ENCODE measurements at regions not wholly inside any gene's neighbourhood (a gene's known extent, or its start where the extent isn't known, plus 50 kb on each side); places are given as distances from the start of the nearest gene placed in this dataset.

DNA sequence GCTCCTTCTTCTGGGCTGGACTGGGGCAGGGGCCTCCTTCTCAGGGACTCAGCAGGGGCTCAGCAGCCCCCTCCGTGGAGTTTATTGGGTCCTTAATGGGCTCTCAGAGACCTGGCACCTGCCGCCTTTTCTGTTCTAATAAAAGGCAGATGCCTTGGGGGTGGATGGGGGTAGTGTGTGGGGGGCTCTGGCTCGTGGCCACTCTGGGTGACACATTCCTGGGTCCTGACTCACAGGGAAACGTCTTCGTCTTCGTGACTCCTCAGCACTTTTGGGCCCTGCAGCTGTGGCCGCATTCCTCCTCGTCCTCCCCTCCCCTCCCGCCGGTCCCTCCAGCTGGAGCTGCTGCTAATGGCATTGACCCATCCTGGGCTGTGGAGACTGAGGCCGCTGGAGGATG is 107.8 kb upstream of the WNT4 start:
- no peak overlapping the region for H3K27ac ChIP-seq
- TF ChIP-seq, protein P1, sequence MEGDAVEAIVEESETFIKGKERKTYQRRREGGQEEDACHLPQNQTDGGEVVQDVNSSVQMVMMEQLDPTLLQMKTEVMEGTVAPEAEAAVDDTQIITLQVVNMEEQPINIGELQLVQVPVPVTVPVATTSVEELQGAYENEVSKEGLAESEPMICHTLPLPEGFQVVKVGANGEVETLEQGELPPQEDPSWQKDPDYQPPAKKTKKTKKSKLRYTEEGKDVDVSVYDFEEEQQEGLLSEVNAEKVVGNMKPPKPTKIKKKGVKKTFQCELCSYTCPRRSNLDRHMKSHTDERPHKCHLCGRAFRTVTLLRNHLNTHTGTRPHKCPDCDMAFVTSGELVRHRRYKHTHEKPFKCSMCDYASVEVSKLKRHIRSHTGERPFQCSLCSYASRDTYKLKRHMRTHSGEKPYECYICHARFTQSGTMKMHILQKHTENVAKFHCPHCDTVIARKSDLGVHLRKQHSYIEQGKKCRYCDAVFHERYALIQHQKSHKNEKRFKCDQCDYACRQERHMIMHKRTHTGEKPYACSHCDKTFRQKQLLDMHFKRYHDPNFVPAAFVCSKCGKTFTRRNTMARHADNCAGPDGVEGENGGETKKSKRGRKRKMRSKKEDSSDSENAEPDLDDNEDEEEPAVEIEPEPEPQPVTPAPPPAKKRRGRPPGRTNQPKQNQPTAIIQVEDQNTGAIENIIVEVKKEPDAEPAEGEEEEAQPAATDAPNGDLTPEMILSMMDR (IDR thresholded peaks at IDR 0.05): no peak
- no peak for TF ChIP-seq ZFX (IDR thresholded peaks at IDR 0.05; ENCODE audit: borderline replicate concordance)

DNA sequence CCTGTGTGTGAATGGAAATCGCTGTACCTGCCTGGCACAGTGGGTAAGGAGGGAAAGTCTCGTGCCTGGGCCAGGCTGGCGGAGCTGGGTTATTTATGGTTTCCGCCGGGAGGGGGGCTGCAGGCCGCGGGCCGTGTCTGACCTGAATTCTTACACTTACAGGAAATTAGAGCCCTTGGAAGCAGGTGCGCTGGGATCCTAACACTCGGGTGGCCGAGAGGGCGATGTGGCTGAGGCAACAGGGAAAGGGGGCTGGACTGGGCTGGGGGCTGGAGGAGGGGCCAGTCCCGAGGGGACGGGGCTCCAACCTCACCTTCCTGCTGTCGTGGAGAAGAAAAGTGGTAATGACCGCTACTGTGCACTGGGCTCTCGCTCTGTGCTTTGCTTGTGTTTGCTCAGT is 109.4 kb upstream of the WNT4 start:
- TF ChIP-seq, protein P1 (IDR thresholded peaks at IDR 0.05): no peak
- no peak for TF ChIP-seq ZFX (IDR thresholded peaks at IDR 0.05; ENCODE audit: borderline replicate concordance)
- H3K27ac ChIP-seq: no peak overlapping the region

DNA sequence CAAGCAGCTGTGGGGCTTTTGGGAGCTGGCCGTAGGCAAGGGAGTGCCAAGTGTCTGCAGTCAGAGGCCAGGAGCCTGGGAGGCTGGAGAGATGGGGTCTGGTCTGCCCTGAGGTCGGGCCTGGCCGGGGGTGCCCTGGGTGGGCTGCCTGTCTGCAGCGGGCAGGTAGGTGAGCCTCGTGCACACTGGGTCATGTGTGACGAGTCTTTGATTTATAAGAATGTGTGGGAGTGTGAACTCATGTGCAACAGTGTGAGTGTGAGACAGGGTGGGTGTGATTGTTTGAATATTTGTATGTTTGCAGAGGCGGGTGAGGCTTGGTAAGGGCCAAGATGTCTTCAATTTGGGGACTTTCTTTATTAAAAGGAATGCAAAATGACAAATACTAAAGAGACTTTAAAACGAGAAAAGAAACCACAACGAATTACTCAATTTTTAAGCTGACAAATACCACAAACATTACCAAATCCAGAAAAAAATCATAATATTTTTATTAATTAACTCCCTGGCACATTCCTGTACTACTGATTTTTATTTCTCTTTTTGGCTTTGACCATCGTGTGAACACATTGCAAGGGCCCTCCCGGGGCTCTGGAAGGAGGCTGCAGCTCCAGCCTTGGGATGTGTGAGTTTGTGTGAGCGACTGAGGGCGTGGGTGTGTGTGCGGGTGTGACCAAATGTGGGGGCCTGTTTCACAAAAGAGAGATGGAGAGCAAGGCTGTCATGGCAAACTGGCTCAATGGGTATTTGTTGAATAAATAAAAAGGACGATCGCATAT is 110.3 kb upstream of the WNT4 start:
- TF ChIP-seq ZFX (IDR thresholded peaks at IDR 0.05; ENCODE audit: borderline replicate concordance): no peak
- TF ChIP-seq, protein P1 (IDR thresholded peaks at IDR 0.05): no peak
- no peak overlapping the region for H3K27ac ChIP-seq

DNA sequence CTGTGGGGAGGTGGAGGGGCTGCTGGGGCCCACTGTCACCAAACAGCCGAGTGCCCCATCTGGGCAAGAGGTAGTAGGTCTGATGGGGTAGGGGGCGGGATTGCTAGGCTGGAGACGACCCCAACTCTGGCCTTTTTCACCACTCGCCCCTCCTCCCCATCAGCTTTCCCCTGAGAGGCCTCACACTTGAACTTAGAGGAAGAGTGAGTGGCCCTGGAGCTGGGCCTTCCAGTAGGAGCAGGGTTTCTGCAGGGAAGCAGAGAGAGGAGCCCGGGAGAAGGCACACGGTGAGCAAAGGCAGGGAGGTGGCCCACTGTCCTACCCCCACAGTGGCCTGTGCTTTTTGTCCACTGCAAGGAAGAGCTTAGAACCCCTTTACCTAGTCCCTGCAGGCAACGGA is 111.9 kb upstream of the WNT4 start:
- no peak overlapping the region for H3K27ac ChIP-seq
- no peak for TF ChIP-seq ZFX (IDR thresholded peaks at IDR 0.05; ENCODE audit: borderline replicate concordance)
- TF ChIP-seq, protein P1 (IDR thresholded peaks at IDR 0.05): no peak

DNA sequence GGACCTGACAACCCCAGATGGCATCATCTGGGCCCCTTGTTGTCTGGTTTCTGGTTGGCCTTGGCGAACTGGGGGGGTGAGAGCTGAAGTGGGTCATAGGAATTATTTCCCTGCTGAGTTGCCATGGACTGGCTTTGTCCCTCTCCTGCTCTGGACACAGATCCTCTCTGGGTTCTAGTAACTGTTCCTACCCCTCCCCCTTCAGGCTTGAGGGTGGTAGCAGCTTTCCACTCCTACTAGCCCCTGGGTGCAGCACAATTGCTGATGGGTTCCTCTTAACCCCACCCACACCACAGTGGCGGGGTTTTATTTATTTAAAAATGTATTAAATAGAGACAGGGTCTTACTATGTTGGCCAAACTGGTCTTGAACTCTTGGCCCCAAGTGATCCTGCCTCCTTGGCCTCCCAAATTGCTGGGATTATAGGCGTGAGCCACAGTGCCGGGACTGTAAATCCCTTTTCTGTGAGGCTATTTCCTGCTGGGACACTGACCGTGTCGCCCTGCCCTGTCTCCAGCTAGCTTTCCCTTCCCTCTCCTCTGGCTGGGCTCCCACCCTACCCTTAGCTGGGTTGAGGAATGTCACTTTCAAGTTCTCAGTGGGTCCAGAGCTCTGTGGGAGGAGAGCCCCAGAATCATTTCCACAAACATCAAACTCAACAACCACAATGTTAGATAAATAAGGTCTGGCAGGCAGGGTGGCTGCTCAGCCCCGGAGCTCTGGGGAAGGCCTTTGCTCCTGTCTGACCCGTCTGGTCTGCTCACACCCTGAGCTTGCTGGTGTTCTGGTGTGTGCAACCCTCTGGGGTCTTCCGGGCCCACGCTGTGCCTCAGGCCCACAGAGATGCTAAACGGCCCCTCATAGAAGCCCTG is 112.7 kb upstream of the WNT4 start:
- no peak for TF ChIP-seq ZFX (IDR thresholded peaks at IDR 0.05; ENCODE audit: borderline replicate concordance)
- TF ChIP-seq, protein P1 (IDR thresholded peaks at IDR 0.05): no peak

DNA sequence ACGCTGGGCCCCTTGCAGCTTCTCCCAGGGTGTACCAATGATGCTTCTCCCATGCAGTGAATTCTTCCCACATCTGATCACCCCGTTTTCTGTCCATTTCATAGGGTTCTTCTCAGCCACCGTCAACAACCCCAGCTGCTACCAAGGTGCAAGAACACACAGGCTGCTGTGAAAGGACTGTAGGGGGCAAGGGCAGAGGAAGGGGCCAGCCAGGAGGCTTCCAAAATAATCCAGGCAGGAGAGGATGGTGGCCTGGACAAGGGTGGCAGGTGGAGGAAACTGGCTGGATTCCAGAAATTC is 113.3 kb upstream of the WNT4 start:
- TF ChIP-seq, protein P1 (IDR thresholded peaks at IDR 0.05): no peak
- TF ChIP-seq ZFX (IDR thresholded peaks at IDR 0.05; ENCODE audit: borderline replicate concordance): no peak
- no peak overlapping the region for H3K27ac ChIP-seq

More for the DNA sequence above, 112.7 kb upstream of the WNT4 start:
- no peak overlapping the region for H3K27ac ChIP-seq
